VCaP (cell line): ENCODE measurements at regions not wholly inside any gene's neighbourhood (a gene's known extent, or its start where the extent isn't known, plus 50 kb on each side); places are given as distances from the start of the nearest gene placed in this dataset.
"Not testable (repeated sequence)": the region's sequence is repeated elsewhere in the genome, so short reads cannot be mapped to it uniquely, and the experiment has no call there.

ENCODE experiments used
- H3K27ac ChIP-seq: fragments of 450-650 bp; 2 replicates; pipeline ENCODE4 v1.5.1; 2017
- TF ChIP-seq, protein P1 (sequence below): fragments of 450-650 bp; conservative IDR thresholded peaks from 2 replicates; pipeline ENCODE4 v1.5.1; 2017; ENCODE audit warnings: mild to moderate bottlenecking, moderate library complexity

- H3K27ac ChIP-seq = no peak overlapping the region
Measured at GRCh38 chr16:7246578-7246977, 86.1 kb upstream of the RBFOX1 start.

GRCh38 chr16:7239547-7239946 lies 93.1 kb upstream of the RBFOX1 start:
- TF ChIP-seq, protein P1, sequence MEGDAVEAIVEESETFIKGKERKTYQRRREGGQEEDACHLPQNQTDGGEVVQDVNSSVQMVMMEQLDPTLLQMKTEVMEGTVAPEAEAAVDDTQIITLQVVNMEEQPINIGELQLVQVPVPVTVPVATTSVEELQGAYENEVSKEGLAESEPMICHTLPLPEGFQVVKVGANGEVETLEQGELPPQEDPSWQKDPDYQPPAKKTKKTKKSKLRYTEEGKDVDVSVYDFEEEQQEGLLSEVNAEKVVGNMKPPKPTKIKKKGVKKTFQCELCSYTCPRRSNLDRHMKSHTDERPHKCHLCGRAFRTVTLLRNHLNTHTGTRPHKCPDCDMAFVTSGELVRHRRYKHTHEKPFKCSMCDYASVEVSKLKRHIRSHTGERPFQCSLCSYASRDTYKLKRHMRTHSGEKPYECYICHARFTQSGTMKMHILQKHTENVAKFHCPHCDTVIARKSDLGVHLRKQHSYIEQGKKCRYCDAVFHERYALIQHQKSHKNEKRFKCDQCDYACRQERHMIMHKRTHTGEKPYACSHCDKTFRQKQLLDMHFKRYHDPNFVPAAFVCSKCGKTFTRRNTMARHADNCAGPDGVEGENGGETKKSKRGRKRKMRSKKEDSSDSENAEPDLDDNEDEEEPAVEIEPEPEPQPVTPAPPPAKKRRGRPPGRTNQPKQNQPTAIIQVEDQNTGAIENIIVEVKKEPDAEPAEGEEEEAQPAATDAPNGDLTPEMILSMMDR = no peak
- no peak overlapping the region for H3K27ac ChIP-seq

More at GRCh38 chr16:7246578-7246977, 86.1 kb upstream of the RBFOX1 start:
- TF ChIP-seq, protein P1 = no peak

GRCh38 chr16:7236824-7237410 lies 95.7 kb upstream of the RBFOX1 start:
- TF ChIP-seq, protein P1 = no peak

DNA sequence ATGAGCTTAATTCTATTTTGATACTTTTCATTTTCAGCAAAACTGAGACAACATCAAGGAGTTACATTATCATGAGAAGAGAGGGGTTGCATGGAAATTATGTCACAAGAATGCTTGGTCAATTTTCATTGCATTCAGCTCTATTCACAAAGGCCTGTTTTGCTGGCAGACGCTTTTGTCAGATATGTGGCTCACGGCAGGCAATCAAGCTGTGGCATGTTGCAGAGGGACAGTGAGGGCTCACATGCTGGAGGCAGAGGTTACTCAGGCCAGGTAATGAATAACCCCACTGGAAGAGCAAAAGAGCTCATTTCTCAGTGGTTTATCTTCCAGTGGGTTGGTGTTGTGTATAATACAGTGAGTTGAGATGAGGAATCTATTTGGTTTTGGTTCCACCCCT lies 98.7 kb upstream of the RBFOX1 start:
- TF ChIP-seq, protein P1 = no peak

More at GRCh38 chr16:7236824-7237410, 95.7 kb upstream of the RBFOX1 start:
- no peak overlapping the region for H3K27ac ChIP-seq

GRCh38 chr16:7231762-7232161 lies 100.9 kb upstream of the RBFOX1 start:
- TF ChIP-seq, protein P1 = no peak
- H3K27ac ChIP-seq = no peak overlapping the region

More for the DNA sequence above, 98.7 kb upstream of the RBFOX1 start:
- no peak overlapping the region for H3K27ac ChIP-seq

GRCh38 chr16:7229433-7230218 lies 103.0 kb upstream of the RBFOX1 start:
- H3K27ac ChIP-seq = not testable (repeated sequence)

DNA sequence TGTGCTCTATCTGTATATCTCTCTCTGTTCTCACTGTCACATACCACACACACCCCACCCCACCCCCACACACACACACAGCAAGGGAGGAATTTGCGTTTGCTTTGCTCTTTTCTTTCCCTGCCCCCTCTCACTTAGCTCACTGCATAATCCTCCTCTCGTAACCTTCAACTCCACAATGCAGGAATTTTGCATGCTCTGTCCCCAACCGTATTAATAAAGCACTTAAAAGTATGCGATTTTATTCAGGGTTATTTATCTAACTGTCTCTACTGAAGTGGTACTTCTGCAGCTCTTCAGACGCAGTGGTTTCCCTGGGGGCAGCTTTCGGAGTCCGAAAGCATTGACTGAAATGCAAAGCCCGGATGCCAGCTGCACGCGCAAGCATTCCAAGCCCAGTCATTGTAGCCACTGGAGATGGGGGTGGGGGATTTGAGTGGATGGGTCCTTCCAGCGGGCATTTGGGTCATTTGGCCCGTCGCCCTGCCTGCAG lies 105.4 kb upstream of the RBFOX1 start:
- TF ChIP-seq, protein P1 = no peak

GRCh38 chr16:7221157-7221556 lies 111.5 kb upstream of the RBFOX1 start:
- no peak overlapping the region for H3K27ac ChIP-seq
- TF ChIP-seq, protein P1 = no peak

More for the DNA sequence above, 105.4 kb upstream of the RBFOX1 start:
- H3K27ac ChIP-seq = no peak overlapping the region
